ENCODE measurements at regions not wholly inside any gene's neighbourhood (a gene's known extent, or its start where the extent isn't known, plus 50 kb on each side); places are given as distances from the start of the nearest gene placed in this dataset.

DNA sequence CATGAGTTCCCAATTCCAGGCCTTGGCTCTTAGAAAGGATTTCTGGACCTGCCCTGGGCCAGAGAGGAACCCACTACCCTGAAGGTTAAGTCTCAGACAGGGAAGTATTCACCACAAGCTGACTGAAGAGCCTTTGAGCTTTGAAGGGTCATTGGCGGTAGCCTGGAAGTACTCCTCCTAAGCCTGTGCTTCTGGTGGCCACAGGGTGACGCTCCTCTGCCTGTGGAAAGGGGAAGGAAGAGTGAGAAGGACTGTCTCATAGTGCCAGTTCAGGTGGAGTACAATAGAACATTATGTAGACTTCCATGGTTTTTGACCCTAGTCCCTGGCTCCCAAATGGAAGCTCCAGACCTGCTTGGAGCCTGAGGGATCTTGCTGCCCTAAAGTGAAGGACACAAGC lies 1233.2 kb upstream of the CDH6 start:
- DNase-seq (ENCODE audit: low spot score), result no peak
- TF ChIP-seq, protein P1, sequence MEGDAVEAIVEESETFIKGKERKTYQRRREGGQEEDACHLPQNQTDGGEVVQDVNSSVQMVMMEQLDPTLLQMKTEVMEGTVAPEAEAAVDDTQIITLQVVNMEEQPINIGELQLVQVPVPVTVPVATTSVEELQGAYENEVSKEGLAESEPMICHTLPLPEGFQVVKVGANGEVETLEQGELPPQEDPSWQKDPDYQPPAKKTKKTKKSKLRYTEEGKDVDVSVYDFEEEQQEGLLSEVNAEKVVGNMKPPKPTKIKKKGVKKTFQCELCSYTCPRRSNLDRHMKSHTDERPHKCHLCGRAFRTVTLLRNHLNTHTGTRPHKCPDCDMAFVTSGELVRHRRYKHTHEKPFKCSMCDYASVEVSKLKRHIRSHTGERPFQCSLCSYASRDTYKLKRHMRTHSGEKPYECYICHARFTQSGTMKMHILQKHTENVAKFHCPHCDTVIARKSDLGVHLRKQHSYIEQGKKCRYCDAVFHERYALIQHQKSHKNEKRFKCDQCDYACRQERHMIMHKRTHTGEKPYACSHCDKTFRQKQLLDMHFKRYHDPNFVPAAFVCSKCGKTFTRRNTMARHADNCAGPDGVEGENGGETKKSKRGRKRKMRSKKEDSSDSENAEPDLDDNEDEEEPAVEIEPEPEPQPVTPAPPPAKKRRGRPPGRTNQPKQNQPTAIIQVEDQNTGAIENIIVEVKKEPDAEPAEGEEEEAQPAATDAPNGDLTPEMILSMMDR (IDR thresholded peaks at IDR 0.05; ENCODE audit: extremely low read depth, missing control alignments), result no peak

GRCh38 chr5:29950416-29951145 lies 1242.9 kb upstream of the CDH6 start:
- TF ChIP-seq, protein P1 (IDR thresholded peaks at IDR 0.05; ENCODE audit: extremely low read depth, missing control alignments), result no peak
- DNase-seq (ENCODE audit: low spot score), result no peak

DNA sequence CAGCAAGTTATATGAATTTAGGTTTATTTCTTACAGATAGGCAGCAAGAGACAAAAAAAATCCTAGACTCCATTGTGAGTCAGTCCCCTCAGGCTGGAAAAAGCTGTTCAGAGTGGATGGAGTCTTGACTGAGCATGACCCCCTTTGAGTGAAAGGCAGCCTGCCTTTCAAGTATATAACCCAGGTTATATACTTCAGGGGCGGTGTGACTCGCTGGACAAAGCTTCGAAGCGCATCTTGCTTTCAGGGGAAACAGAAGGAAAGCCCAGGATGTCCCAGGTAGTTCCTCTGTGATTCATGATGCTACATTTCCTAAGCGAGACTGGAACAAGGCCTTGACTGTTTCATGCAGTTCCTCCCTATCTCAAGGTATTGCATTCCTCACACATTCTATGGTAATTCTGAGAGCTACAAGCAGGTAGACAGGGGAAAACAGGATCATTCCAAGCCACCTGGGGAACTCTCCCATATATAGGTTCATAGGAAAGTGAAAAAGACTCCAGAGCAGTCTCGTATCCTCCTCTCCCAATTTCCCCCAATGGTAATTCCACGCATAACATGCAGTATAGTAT lies 1244.1 kb upstream of the CDH6 start:
- no peak for DNase-seq (ENCODE audit: low spot score)
- TF ChIP-seq, protein P1 (IDR thresholded peaks at IDR 0.05; ENCODE audit: extremely low read depth, missing control alignments), result no peak

- DNase-seq (ENCODE audit: low spot score), result no peak
- TF ChIP-seq, protein P1 (IDR thresholded peaks at IDR 0.05; ENCODE audit: extremely low read depth, missing control alignments), result no peak
Measured at GRCh38 chr5:29944327-29944726, 1249.2 kb upstream of the CDH6 start.

DNA sequence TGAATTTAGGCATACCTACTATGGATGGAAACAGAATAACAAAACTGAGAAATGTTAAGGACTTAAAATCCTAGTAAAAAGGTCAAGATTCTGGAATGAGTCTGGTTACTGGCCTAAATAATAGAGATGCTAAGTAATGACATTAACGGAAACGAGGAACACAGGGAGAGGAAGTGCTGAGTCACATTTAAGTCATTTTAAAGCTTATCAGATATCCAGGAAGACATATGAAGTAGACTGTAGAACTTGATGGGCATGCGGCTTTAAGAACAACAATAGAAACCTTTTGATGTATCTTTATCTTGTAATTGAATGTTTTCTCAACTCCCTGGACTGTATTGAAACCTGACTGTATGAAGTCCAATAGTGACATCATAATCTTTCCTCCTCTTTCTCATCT lies 1251.4 kb upstream of the CDH6 start:
- TF ChIP-seq, protein P1 (IDR thresholded peaks at IDR 0.05; ENCODE audit: extremely low read depth, missing control alignments), result no peak
- DNase-seq (ENCODE audit: low spot score), result no peak

DNA sequence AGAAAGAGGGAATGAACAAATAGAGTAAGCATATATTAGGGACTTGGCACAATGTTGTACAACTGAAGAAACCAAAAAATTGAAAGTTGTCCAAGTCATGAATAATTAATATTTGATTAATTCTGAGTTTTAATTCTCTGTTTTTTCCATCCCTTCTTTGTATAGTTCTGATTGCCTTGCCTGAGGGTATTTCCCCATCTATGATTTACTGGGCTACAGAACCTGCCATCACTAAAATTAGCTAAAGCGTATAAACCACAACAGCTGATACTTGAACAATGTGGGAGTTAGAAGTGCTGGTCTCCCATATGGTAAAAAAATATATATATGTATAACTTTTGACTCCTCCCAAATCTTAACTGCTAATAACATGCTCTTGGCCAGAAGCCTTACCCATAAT lies 1253.5 kb upstream of the CDH6 start:
- no peak for DNase-seq (ENCODE audit: low spot score)
- TF ChIP-seq, protein P1 (IDR thresholded peaks at IDR 0.05; ENCODE audit: extremely low read depth, missing control alignments), result no peak

DNA sequence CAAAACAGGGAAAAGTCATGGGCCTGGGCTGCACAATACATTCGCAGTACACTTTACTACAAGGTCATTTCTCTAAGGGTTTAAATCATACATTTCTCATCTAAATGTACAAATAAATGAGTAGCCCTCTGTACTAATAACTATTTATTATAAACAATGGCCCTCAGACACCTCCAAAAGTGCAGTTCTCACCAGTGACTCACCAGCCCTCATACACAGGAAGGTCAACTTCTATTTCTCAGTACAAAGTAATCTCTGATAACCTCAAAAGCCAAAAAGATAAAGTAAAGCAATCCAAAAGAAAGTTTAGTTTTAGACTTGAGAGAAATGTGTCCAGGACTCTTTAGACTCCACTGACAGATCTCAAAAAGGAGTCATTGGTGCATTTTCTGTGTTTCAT lies 1258.1 kb upstream of the CDH6 start:
- DNase-seq (ENCODE audit: low spot score), result no peak
- TF ChIP-seq, protein P1 (IDR thresholded peaks at IDR 0.05; ENCODE audit: extremely low read depth, missing control alignments), result no peak
